Ishikawa (cell line): ENCODE measurements at regions not wholly inside any gene's neighbourhood (a gene's known extent, or its start where the extent isn't known, plus 50 kb on each side); places are given as distances from the start of the nearest gene placed in this dataset.

Source experiments
- CEBPB ChIP-seq: IDR thresholded peaks from 2 replicates; pipeline ENCODE4 v1.6.1; 2012
- EGR1 ChIP-seq: IDR thresholded peaks from 2 replicates; pipeline ENCODE4 v1.6.1; 2012
- EP300 ChIP-seq: IDR thresholded peaks from 2 replicates; pipeline ENCODE4 v1.6.1; 2012; ENCODE audit warnings: borderline replicate concordance
- MAX ChIP-seq: IDR thresholded peaks from 2 replicates; pipeline ENCODE4 v1.6.1; 2012
- REST ChIP-seq: IDR thresholded peaks from 2 replicates; pipeline ENCODE4 v1.6.1; 2012; ENCODE audit warnings: low read depth, mild to moderate bottlenecking
- TCF12 ChIP-seq: IDR thresholded peaks from 2 replicates; pipeline ENCODE4 v1.6.1; 2012; ENCODE audit warnings: low read depth
- TEAD4 ChIP-seq: IDR thresholded peaks from 2 replicates; pipeline ENCODE4 v1.6.1; 2012
- YY1 ChIP-seq: IDR thresholded peaks from 2 replicates; pipeline ENCODE4 v1.6.1; 2012; ENCODE audit warnings: low read depth
- ZBTB7A ChIP-seq: IDR thresholded peaks from 2 replicates; pipeline ENCODE4 v1.6.1; 2012; ENCODE audit warnings: low read depth

GRCh38 chr12:124452576-124453331 lies 114.7 kb downstream of the NCOR2 start:
- TF ChIP-seq REST (no peak), MAX (no peak), CEBPB (no peak), ZBTB7A (no peak), YY1 (peak; percentile 25; the same call in 1 of the 2 replicates), EP300 (no peak), EGR1 (no peak), TEAD4 (no peak), TCF12 (no peak)
